Upper lobe of left lung (tissue), 4 donors: ENCODE measurements at regions not wholly inside any gene's neighbourhood (a gene's known extent, or its start where the extent isn't known, plus 50 kb on each side); places are given as distances from the start of the nearest gene placed in this dataset.

Experiments used
- CTCF ChIP-seq, 6 experiments: fragments of 450-650 bp in 4 of 6; fragments of 200-600 bp in 2 of 6; sonication (generic) in 2 of 6; IDR thresholded peaks; one replicate each; pipeline ENCODE4 v1.5.1; 2016 to 2019; ENCODE audit warnings: antibody characterized with exemption in 6 of 6
- POLR2A ChIP-seq, 4 donors: fragments of 450-650 bp; IDR thresholded peaks; one replicate each; pipeline ENCODE4 v1.5.1; 2016 to 2017; ENCODE audit warnings: antibody characterized with exemption in 4 of 4, mild to moderate bottlenecking in 2 of 4
- POLR2AphosphoS5 ChIP-seq, 2 donors: sonication (generic); formaldehyde crosslinking; IDR thresholded peaks; one replicate each; pipeline ENCODE4 v1.5.1; 2017; ENCODE audit warnings: antibody characterized with exemption in 2 of 2

GRCh38 chr11:38718049-38718448 is 2120.0 kb upstream of the RAG2 start:
- TF ChIP-seq CTCF (IDR thresholded peaks at IDR 0.05) = no peak
- TF ChIP-seq POLR2A (IDR thresholded peaks at IDR 0.05) = no peak
- no peak for TF ChIP-seq POLR2AphosphoS5 (IDR thresholded peaks at IDR 0.05)
